Nephron progenitor cell (in vitro differentiated cells): ENCODE measurements at regions not wholly inside any gene's neighbourhood (a gene's known extent, or its start where the extent isn't known, plus 50 kb on each side); places are given as distances from the start of the nearest gene placed in this dataset.

ENCODE experiments used
- DNase-seq: peaks from one replicate; pipeline ENCODE4 v3.0.0; 2021
- H3K27ac Mint-ChIP-seq: 2 replicates; pipeline ENCODE4 v1.8.0; 2021; ENCODE audit warnings: mild to moderate bottlenecking, moderate library complexity, mixed read lengths
- H3K27me3 Mint-ChIP-seq: 2 replicates; pipeline ENCODE4 v1.8.0; 2021; ENCODE audit warnings: mild to moderate bottlenecking, low read depth, mixed read lengths; ENCODE audit not compliant: poor library complexity
- H3K36me3 Mint-ChIP-seq: 2 replicates; pipeline ENCODE4 v1.8.0; 2021; ENCODE audit warnings: low read depth, mixed read lengths
- H3K4me1 Mint-ChIP-seq: 2 replicates; pipeline ENCODE4 v1.8.0; 2021; ENCODE audit warnings: mixed read lengths
- H3K4me3 Mint-ChIP-seq: 2 replicates; pipeline ENCODE4 v1.8.0; 2021; ENCODE audit warnings: mild to moderate bottlenecking, moderate library complexity, mixed read lengths
- H3K9me3 Mint-ChIP-seq: 2 replicates; pipeline ENCODE4 v1.8.0; 2021; ENCODE audit warnings: mild to moderate bottlenecking, moderate library complexity, mixed read lengths
- TF ChIP-seq, protein P1 (sequence below): fragments of 200-600 bp; sonication (generic); IDR thresholded peaks from 2 replicates; pipeline ENCODE4 v1.5.0; 2021; ENCODE audit warnings: antibody characterized with exemption

DNA sequence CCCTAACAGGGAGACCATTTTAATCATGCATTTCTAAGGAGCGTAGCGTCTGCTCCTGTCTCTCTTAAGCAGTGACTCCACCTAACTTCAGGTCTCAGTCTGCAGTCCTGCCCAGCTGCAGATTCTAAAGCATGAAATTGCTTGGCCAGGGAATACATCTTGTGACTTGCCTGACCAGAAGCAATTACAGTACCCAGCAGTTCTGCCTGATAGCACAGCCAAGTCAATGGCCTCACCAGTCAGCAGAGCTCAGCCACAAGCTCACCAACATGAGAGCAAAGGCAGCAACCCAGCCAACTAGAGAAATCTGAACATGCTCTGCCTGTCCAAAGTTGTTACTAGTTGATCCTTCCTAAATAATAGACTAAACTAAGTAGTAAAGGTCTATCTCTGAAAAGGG is 2011.9 kb upstream of the PCDH10 start:
- H3K27me3 Mint-ChIP-seq, result peaks cover 4% of the 10 kb centered on the region
- TF ChIP-seq, protein P1, sequence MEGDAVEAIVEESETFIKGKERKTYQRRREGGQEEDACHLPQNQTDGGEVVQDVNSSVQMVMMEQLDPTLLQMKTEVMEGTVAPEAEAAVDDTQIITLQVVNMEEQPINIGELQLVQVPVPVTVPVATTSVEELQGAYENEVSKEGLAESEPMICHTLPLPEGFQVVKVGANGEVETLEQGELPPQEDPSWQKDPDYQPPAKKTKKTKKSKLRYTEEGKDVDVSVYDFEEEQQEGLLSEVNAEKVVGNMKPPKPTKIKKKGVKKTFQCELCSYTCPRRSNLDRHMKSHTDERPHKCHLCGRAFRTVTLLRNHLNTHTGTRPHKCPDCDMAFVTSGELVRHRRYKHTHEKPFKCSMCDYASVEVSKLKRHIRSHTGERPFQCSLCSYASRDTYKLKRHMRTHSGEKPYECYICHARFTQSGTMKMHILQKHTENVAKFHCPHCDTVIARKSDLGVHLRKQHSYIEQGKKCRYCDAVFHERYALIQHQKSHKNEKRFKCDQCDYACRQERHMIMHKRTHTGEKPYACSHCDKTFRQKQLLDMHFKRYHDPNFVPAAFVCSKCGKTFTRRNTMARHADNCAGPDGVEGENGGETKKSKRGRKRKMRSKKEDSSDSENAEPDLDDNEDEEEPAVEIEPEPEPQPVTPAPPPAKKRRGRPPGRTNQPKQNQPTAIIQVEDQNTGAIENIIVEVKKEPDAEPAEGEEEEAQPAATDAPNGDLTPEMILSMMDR, result no peak
- H3K9me3 Mint-ChIP-seq, result no peaks in the 10 kb centered on the region
- H3K36me3 Mint-ChIP-seq, result no peaks in the 10 kb centered on the region
- DNase-seq, result no peak
- H3K4me1 Mint-ChIP-seq, result no peaks in the 10 kb centered on the region
- no peak overlapping the region for H3K27ac Mint-ChIP-seq
- no peak overlapping the region for H3K4me3 Mint-ChIP-seq

DNA sequence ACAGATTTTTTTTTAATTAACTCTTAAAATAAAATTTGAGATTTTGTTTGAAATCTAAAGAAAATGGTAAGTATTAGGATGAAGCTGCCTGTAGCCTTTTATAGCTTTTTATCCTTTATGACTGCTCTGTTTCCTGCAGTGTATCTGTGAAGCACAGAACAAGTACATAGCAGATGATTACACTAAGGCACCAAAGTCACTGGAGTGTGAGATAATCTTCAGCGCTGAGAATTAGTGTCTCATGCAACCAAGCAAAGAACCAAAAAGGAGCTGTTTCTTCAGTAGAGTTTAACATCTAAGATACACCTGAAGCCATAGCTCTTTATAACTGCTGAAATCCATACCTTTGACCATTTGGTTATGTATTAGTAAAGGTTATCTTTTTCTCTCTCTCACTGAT is 1989.8 kb upstream of the PCDH10 start:
- Mint-ChIP-seq H3K4me3 (no peak overlapping the region), H3K9me3 (no peaks in the 10 kb centered on the region), H3K27ac (no peak overlapping the region), H3K27me3 (no peaks in the 10 kb centered on the region), H3K36me3 (no peaks in the 10 kb centered on the region), H3K4me1 (no peaks in the 10 kb centered on the region)
- DNase-seq, result no peak
- TF ChIP-seq, protein P1, result no peak

DNA sequence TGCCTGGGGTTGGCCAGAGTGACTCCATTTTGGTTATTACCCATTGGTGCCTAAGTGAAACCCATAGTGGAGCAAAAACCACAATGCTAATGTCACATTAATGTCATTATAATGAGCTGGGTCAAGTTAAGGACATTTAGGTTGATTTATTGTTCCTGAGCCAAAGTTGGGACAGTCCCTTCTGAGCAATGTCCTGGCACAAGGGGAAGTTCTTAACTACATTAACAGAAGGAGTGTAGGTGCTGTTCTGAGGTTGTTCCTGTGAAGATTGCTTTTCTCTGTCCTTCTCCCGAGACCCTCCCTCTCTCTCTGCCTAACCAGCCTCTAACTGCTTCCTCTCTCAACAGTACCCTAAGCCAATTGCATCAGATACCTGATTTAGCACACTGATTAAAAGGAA is 1956.8 kb upstream of the PCDH10 start:
- Mint-ChIP-seq H3K4me1 (no peaks in the 10 kb centered on the region), H3K9me3 (peaks cover 11% of the 10 kb centered on the region), H3K27me3 (no peaks in the 10 kb centered on the region), H3K36me3 (no peaks in the 10 kb centered on the region), H3K27ac (peak overlapping the region; percentile 38), H3K4me3 (no peak overlapping the region)
- no peak for DNase-seq
- TF ChIP-seq, protein P1, result no peak

DNA sequence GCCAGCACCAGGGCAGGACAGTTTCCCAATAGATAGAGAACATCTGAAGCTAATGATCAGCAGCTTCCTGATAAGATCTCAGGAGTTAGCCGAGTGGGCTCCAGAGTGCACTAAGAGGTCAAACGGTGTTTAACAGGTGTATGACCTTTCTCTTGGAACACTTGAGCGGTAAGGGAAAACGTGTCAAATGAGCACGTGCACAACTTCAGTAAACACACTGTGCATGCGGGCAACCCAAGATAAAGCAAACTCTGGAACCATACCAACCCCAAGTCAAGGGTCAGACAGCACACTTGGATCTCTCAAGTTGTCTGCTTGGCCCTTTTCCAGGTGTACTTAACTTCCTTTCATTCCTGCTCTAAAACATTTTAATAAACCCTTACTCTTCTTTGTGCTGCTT is 1941.5 kb upstream of the PCDH10 start:
- Mint-ChIP-seq H3K4me1 (peaks cover 6% of the 10 kb centered on the region), H3K27ac (no peak overlapping the region), H3K36me3 (peaks cover 25% of the 10 kb centered on the region), H3K4me3 (peak overlapping the region; percentile 54), H3K27me3 (no peaks in the 10 kb centered on the region), H3K9me3 (peaks cover 26% of the 10 kb centered on the region)
- TF ChIP-seq, protein P1, result no peak
- no peak for DNase-seq

DNA sequence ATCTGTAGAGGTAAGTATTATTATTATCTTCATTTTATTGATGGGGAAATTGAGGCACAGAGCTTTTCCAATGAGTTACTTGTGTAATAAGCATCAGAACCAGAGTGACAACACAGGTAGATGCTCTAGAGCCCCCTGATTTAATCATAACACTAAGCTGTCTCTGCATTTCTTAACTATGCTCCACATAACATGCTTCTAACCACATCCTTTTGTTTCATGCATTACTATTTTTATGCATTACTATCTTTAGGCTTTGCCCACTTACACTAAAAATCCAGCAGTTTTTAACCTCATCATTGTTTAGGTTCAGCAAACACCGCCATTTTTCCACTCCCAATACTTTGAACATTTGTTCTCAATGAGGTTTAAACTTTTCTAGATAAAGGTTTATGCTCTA is 1900.8 kb upstream of the PCDH10 start:
- H3K27me3 Mint-ChIP-seq, result no peaks in the 10 kb centered on the region
- DNase-seq, result no peak
- no peaks in the 10 kb centered on the region for H3K36me3 Mint-ChIP-seq
- no peaks in the 10 kb centered on the region for H3K9me3 Mint-ChIP-seq
- no peak overlapping the region for H3K4me3 Mint-ChIP-seq
- H3K27ac Mint-ChIP-seq, result no peak overlapping the region
- H3K4me1 Mint-ChIP-seq, result no peaks in the 10 kb centered on the region
- TF ChIP-seq, protein P1, result no peak

DNA sequence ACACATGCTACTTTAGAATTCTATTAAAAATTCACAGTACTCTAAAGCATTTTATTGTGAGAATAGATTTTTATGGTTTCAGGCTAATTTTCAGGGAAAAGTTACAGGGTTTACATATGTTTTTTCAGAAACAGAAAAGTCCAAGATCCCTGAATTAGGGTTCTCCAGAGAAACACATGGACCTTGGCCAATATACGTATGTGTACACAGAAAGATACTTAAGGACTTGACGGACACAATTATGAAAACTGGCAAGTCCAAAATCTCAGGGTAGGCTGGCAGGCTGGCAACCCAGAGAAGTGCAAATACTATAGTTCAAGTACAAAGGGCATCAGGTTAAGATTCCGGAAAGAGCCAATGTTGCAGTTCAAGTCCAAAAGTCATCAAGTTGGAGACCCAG is 1897.8 kb upstream of the PCDH10 start:
- Mint-ChIP-seq H3K27ac (no peak overlapping the region), H3K4me1 (no peaks in the 10 kb centered on the region), H3K36me3 (no peaks in the 10 kb centered on the region), H3K9me3 (no peaks in the 10 kb centered on the region), H3K4me3 (no peak overlapping the region), H3K27me3 (no peaks in the 10 kb centered on the region)
- TF ChIP-seq, protein P1, result no peak
- DNase-seq, result no peak
